BJ (cell line): ENCODE measurements at regions not wholly inside any gene's neighbourhood (a gene's known extent, or its start where the extent isn't known, plus 50 kb on each side); places are given as distances from the start of the nearest gene placed in this dataset.

Experiments used
- CTCF ChIA-PET: fragments of 350-600 bp; formaldehyde crosslinking; extraction: SDS; loops from one replicate; lab custom pipeline; 2021; ENCODE audit warnings: antibody characterized with exemption, inconsistent platforms; lab: Yijun Ruan, JAX
- POLR2A ChIA-PET: fragments of 300-600 bp; sonication (Branson Sonifier 250); formaldehyde crosslinking; extraction: SDS; loops from one replicate; lab custom pipeline; 2021; ENCODE audit warnings: antibody characterized with exemption; lab: Charles Lee
- DNase-seq: peaks from one replicate; pipeline ENCODE4 v3.0.0-alpha.2; 2011; ENCODE audit warnings: low read depth
- H3K27me3 ChIP-seq: 2 replicates; pipeline ENCODE4 v1.6.0; 2011; ENCODE audit warnings: low read length; ENCODE audit not compliant: control insufficient read depth, insufficient read depth
- H3K36me3 ChIP-seq: 2 replicates; pipeline ENCODE4 v1.5.1; 2011; ENCODE audit warnings: low read length; ENCODE audit not compliant: control insufficient read depth, insufficient read depth
- H3K4me3 ChIP-seq: 2 replicates; pipeline ENCODE4 v1.5.1; 2011; ENCODE audit warnings: low read depth, mild to moderate bottlenecking, control low read depth, low read length
- TF ChIP-seq, protein P1 (sequence below): IDR thresholded peaks from 2 replicates; pipeline ENCODE4 v1.5.1; 2011; ENCODE audit warnings: low read depth, mild to moderate bottlenecking, control low read depth, inconsistent platforms, low read length, moderate library complexity; ENCODE audit not compliant: insufficient read depth

- TF ChIP-seq, protein P1, sequence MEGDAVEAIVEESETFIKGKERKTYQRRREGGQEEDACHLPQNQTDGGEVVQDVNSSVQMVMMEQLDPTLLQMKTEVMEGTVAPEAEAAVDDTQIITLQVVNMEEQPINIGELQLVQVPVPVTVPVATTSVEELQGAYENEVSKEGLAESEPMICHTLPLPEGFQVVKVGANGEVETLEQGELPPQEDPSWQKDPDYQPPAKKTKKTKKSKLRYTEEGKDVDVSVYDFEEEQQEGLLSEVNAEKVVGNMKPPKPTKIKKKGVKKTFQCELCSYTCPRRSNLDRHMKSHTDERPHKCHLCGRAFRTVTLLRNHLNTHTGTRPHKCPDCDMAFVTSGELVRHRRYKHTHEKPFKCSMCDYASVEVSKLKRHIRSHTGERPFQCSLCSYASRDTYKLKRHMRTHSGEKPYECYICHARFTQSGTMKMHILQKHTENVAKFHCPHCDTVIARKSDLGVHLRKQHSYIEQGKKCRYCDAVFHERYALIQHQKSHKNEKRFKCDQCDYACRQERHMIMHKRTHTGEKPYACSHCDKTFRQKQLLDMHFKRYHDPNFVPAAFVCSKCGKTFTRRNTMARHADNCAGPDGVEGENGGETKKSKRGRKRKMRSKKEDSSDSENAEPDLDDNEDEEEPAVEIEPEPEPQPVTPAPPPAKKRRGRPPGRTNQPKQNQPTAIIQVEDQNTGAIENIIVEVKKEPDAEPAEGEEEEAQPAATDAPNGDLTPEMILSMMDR, result no peak
- POLR2A ChIA-PET, result no interaction called here
- no peaks in the 10 kb centered on the region for H3K27me3 ChIP-seq
- CTCF ChIA-PET, result no interaction called here
- no peaks in the 10 kb centered on the region for H3K36me3 ChIP-seq
- no peak overlapping the region for H3K4me3 ChIP-seq
- no peak for DNase-seq
These were observed 350.8 kb downstream of the QKI start for GRCh38 chr6:163765335-163765734.

DNA sequence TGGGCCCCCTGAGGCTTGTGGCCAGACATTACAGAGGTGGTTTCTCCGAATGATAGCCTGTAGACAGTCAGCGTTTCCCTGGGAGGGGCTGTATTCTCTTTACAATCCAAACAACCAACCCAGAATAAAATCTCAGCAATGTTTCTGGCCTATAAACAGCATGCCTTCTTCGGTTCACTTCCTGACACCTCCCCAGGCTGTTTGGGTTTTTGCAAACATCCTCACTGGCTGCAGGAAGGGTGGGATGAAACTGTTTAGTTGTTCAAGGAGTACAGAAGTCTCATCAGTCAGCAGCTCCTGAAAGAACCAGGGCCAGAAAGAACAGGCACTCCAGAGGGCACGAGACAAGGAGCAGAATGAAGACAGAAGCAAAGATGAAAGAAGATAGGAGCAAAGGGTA lies 350.0 kb downstream of the QKI start:
- DNase-seq, result no peak
- no peaks in the 10 kb centered on the region for H3K36me3 ChIP-seq
- H3K27me3 ChIP-seq, result no peaks in the 10 kb centered on the region
- ChIA-PET CTCF (no interaction called here), POLR2A (no interaction called here)
- TF ChIP-seq, protein P1, result no peak
- no peak overlapping the region for H3K4me3 ChIP-seq

DNA sequence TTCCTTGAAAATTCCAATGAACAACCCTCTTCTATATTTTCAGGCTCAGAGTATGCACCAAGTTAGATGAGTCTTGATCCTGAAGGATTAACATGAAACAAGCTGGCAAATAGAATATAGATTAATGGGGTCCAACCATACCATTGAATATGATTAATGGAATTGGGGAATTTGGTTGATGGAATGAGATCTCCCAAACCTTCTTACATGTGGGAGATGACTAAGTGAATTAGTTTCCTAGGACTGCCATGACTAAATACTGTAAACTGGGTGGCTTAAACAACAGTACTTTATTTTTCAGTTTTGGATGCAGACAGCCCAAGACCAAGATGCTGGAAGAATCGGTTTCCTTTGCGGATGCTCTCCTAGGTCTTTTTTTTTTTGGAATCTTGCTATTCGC lies 347.0 kb downstream of the QKI start:
- no peak for DNase-seq
- H3K27me3 ChIP-seq, result no peaks in the 10 kb centered on the region
- H3K4me3 ChIP-seq, result no peak overlapping the region
- ChIA-PET POLR2A (no interaction called here), CTCF (interaction anchor here (0.7 kb wide), 1 partner anchor 28 kb away, joined by 3 read pairs; no protein-coding TSS in a partner anchor)
- TF ChIP-seq, protein P1, result no peak
- no peaks in the 10 kb centered on the region for H3K36me3 ChIP-seq

DNA sequence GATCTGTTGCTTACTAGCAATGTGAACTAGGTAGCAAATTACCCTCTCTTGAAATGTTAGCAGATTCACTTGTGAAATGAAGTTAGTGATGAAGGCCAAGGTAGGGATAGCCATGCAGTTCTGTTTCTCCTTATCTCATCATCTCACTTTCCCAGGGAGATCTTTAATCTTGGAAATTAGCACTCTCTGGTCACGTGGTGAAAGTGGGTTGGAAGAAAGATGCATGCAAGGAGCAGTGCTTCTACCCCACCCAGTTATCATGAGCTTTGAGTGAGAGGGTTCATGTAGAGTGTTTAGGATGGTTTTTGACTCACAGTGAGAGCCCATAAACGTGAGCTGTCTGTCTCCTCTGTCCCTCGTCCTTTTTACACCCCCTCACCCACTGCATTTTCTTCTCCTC lies 346.3 kb downstream of the QKI start:
- ChIA-PET POLR2A (no interaction called here), CTCF (no interaction called here)
- Histone ChIP-seq H3K4me3 (no peak overlapping the region), H3K36me3 (no peaks in the 10 kb centered on the region), H3K27me3 (no peaks in the 10 kb centered on the region)
- no peak for DNase-seq
- TF ChIP-seq, protein P1, result no peak

DNA sequence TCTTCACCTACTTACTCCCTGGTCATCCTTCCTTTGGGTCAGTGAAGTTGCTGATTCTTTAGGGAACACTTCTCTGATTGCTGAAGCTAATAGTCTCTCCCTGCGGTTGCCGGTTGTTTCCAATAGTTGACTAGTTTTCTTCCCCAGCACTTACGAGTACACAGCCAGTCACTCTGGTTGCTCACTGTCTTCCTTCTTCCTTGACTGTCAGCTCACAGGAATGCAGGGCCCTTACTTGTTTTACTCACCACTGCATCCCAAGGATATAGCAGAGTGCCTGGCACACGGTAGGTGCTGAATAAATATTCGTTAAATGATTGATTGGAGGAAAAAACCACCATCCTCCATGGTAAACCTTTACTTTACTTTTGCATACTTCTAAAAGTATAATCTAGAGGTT lies 345.0 kb downstream of the QKI start:
- CTCF ChIA-PET, result no interaction called here
- TF ChIP-seq, protein P1, result no peak
- Histone ChIP-seq H3K27me3 (no peaks in the 10 kb centered on the region), H3K36me3 (no peaks in the 10 kb centered on the region), H3K4me3 (no peak overlapping the region)
- POLR2A ChIA-PET, result interaction anchor here (0.6 kb wide), 1 partner anchor 345 kb away, joined by 3 read pairs; no protein-coding TSS in a partner anchor
- DNase-seq, result no peak
